ENCODE measurements at regions not wholly inside any gene's neighbourhood (a gene's known extent, or its start where the extent isn't known, plus 50 kb on each side); places are given as distances from the start of the nearest gene placed in this dataset.

- DNase-seq (ENCODE audit: low read depth), result no peak
- H3K4me3 ChIP-seq (ENCODE audit: control insufficient read depth, low read depth, low read length), result no peak overlapping the region
- TF ChIP-seq CTCF (conservative IDR thresholded peaks at IDR 0.05; ENCODE audit: control insufficient read depth, insufficient read depth, low read depth, low read length), result no peak
Measured at GRCh38 chr7:131724776-131725345, 168.4 kb upstream of the PODXL start.

- no peak overlapping the region for H3K4me3 ChIP-seq (ENCODE audit: control insufficient read depth, low read depth, low read length)
- TF ChIP-seq CTCF (conservative IDR thresholded peaks at IDR 0.05; ENCODE audit: control insufficient read depth, insufficient read depth, low read depth, low read length), result no peak
- DNase-seq (ENCODE audit: low read depth), result peak; percentile 2
Measured at GRCh38 chr7:131723926-131724325, 167.5 kb upstream of the PODXL start.

- no peak for TF ChIP-seq CTCF (conservative IDR thresholded peaks at IDR 0.05; ENCODE audit: control insufficient read depth, insufficient read depth, low read depth, low read length)
- H3K4me3 ChIP-seq (ENCODE audit: control insufficient read depth, low read depth, low read length), result no peak overlapping the region
- DNase-seq (ENCODE audit: low read depth), result peak; percentile 2
Measured at GRCh38 chr7:131722371-131722770, 165.9 kb upstream of the PODXL start.

GRCh38 chr7:131721660-131722059, 165.2 kb upstream of the PODXL start:
- no peak for TF ChIP-seq CTCF (conservative IDR thresholded peaks at IDR 0.05; ENCODE audit: control insufficient read depth, insufficient read depth, low read depth, low read length)
- H3K4me3 ChIP-seq (ENCODE audit: control insufficient read depth, low read depth, low read length), result no peak overlapping the region
- DNase-seq (ENCODE audit: low read depth), result no peak

GRCh38 chr7:131720703-131721102, 164.3 kb upstream of the PODXL start:
- no peak for DNase-seq (ENCODE audit: low read depth)
- no peak for TF ChIP-seq CTCF (conservative IDR thresholded peaks at IDR 0.05; ENCODE audit: control insufficient read depth, insufficient read depth, low read depth, low read length)
- H3K4me3 ChIP-seq (ENCODE audit: control insufficient read depth, low read depth, low read length), result no peak overlapping the region

GRCh38 chr7:131717181-131717580, 160.8 kb upstream of the PODXL start:
- no peak for TF ChIP-seq CTCF (conservative IDR thresholded peaks at IDR 0.05; ENCODE audit: control insufficient read depth, insufficient read depth, low read depth, low read length)
- no peak for DNase-seq (ENCODE audit: low read depth)
- H3K4me3 ChIP-seq (ENCODE audit: control insufficient read depth, low read depth, low read length), result no peak overlapping the region

GRCh38 chr7:131699323-131699722, 142.9 kb upstream of the PODXL start:
- no peak overlapping the region for H3K4me3 ChIP-seq (ENCODE audit: control insufficient read depth, low read depth, low read length)
- DNase-seq (ENCODE audit: low read depth), result no peak
- no peak for TF ChIP-seq CTCF (conservative IDR thresholded peaks at IDR 0.05; ENCODE audit: control insufficient read depth, insufficient read depth, low read depth, low read length)

All from fibroblast of mammary gland (primary cell).